ENCODE measurements at regions not wholly inside any gene's neighbourhood (a gene's known extent, or its start where the extent isn't known, plus 50 kb on each side); places are given as distances from the start of the nearest gene placed in this dataset.

DNA sequence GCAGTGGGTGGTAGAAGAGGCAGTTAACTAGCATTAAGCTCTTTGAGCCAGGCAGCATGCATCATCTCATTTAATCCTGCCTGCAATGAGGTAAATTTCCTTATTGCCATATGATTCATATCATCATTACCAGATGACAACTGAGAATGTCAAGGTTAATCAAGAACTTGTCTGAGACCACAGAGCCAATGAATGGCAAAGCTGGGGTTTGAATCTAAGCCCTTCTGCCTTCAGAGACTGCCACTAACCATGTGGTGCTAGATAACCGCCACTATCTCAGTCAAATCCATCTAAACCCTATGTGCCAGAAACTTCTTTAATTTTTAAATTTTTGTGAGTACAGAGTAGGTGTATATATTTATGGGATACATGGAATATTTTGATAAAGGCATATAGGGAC, 77.8 kb upstream of the GRIP1 start:
- TF ChIP-seq POLR2A (IDR thresholded peaks at IDR 0.05): no peak
- TF ChIP-seq, protein P1, sequence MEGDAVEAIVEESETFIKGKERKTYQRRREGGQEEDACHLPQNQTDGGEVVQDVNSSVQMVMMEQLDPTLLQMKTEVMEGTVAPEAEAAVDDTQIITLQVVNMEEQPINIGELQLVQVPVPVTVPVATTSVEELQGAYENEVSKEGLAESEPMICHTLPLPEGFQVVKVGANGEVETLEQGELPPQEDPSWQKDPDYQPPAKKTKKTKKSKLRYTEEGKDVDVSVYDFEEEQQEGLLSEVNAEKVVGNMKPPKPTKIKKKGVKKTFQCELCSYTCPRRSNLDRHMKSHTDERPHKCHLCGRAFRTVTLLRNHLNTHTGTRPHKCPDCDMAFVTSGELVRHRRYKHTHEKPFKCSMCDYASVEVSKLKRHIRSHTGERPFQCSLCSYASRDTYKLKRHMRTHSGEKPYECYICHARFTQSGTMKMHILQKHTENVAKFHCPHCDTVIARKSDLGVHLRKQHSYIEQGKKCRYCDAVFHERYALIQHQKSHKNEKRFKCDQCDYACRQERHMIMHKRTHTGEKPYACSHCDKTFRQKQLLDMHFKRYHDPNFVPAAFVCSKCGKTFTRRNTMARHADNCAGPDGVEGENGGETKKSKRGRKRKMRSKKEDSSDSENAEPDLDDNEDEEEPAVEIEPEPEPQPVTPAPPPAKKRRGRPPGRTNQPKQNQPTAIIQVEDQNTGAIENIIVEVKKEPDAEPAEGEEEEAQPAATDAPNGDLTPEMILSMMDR (IDR thresholded peaks at IDR 0.05): no peak

Measured in lower leg skin (tissue), 3 donors.